MM.1S (cell line): ENCODE measurements at regions not wholly inside any gene's neighbourhood (a gene's known extent, or its start where the extent isn't known, plus 50 kb on each side); places are given as distances from the start of the nearest gene placed in this dataset.

ENCODE experiments used
- DNase-seq: peaks from one replicate; pipeline ENCODE4 v3.0.0-alpha.2; 2015
- H2AFZ ChIP-seq: fragments of 300-600 bp; sonication (generic); 2 replicates; pipeline ENCODE4 v1.6.0; 2016; ENCODE audit warnings: antibody characterized with exemption, low read length
- H3F3A ChIP-seq: fragments of 300-600 bp; sonication (generic); 2 replicates; pipeline ENCODE4 v1.6.1; 2016; ENCODE audit warnings: mild to moderate bottlenecking, antibody characterized with exemption, low read length, moderate library complexity, mixed read lengths; ENCODE audit not compliant: insufficient read depth
- H3K27ac ChIP-seq: fragments of 300-600 bp; sonication (generic); 2 replicates; pipeline ENCODE4 v1.5.1; 2016; ENCODE audit warnings: mild to moderate bottlenecking, low read length
- H3K27me3 ChIP-seq: fragments of 300-600 bp; sonication (generic); replicated peaks from 2 replicates; pipeline ENCODE4 v1.6.0; 2016; ENCODE audit warnings: low read length; ENCODE audit not compliant: insufficient read depth
- H3K36me3 ChIP-seq: fragments of 300-600 bp; sonication (generic); replicated peaks from 2 replicates; pipeline ENCODE4 v1.6.1; 2016; ENCODE audit warnings: mild to moderate bottlenecking, low read length, mixed read lengths; ENCODE audit not compliant: insufficient read depth
- H3K4me1 ChIP-seq: fragments of 300-600 bp; sonication (generic); 2 replicates; pipeline ENCODE4 v1.6.1; 2016; ENCODE audit warnings: low read length, mixed read lengths
- H3K4me2 ChIP-seq: fragments of 300-600 bp; sonication (generic); 2 replicates; pipeline ENCODE4 v1.6.0; 2016; ENCODE audit warnings: low read depth, low read length
- H3K4me3 ChIP-seq: fragments of 300-600 bp; sonication (generic); 2 replicates; pipeline ENCODE4 v1.5.1; 2016; ENCODE audit warnings: low read length, mixed read lengths
- H3K79me2 ChIP-seq: fragments of 300-600 bp; sonication (generic); 2 replicates; pipeline ENCODE4 v1.6.1; 2016; ENCODE audit warnings: mixed run types, low read length, mixed read lengths
- H3K9ac ChIP-seq: fragments of 300-600 bp; sonication (generic); 2 replicates; pipeline ENCODE4 v1.6.1; 2016; ENCODE audit warnings: low read length, mixed read lengths
- H3K9me2 ChIP-seq: fragments of 300-600 bp; sonication (generic); replicated peaks from 2 replicates; pipeline ENCODE4 v1.6.1; 2016; ENCODE audit warnings: mild to moderate bottlenecking, low read length, mixed read lengths; ENCODE audit not compliant: insufficient read depth
- H3K9me3 ChIP-seq: fragments of 300-600 bp; sonication (generic); replicated peaks from 2 replicates; pipeline ENCODE4 v1.6.1; 2016; ENCODE audit warnings: mild to moderate bottlenecking, low read length, mixed read lengths; ENCODE audit not compliant: insufficient read depth
- H4K20me1 ChIP-seq: fragments of 300-600 bp; sonication (generic); 2 replicates; pipeline ENCODE4 v1.6.1; 2016; ENCODE audit warnings: mild to moderate bottlenecking, low read length, moderate library complexity, mixed read lengths; ENCODE audit not compliant: insufficient read depth
- CTCF ChIP-seq: fragments of 300-600 bp; sonication (generic); IDR thresholded peaks from 2 replicates; pipeline ENCODE4 v1.5.1; 2016; ENCODE audit warnings: antibody characterized with exemption, low read length, mixed read lengths
- EZH2 ChIP-seq: fragments of 300-600 bp; sonication (generic); optimal IDR thresholded peaks from 2 replicates; pipeline ENCODE3; 2017; ENCODE audit warnings: low read depth, mild to moderate bottlenecking, antibody characterized with exemption, low read length, mixed read lengths
- EZH2phosphoT487 ChIP-seq: fragments of 300-600 bp; sonication (generic); IDR thresholded peaks from 2 replicates; pipeline ENCODE4 v1.6.1; 2018; ENCODE audit warnings: antibody characterized with exemption, low read length

GRCh38 chr18:43720041-43720440 is 442.8 kb upstream of the SYT4 start:
- no peaks in the 10 kb centered on the region for H4K20me1 ChIP-seq
- H3K9me3 ChIP-seq, result no peaks in the 10 kb centered on the region
- DNase-seq, result no peak
- H3K4me1 ChIP-seq, result no peaks in the 10 kb centered on the region
- no peak overlapping the region for H3K27ac ChIP-seq
- H3K27me3 ChIP-seq, result no peaks in the 10 kb centered on the region
- no peak overlapping the region for H3K9ac ChIP-seq
- H3K9me2 ChIP-seq, result no peaks in the 10 kb centered on the region
- H3K36me3 ChIP-seq, result no peaks in the 10 kb centered on the region
- TF ChIP-seq CTCF, result no peak
- no peak for TF ChIP-seq EZH2phosphoT487
- no peak for TF ChIP-seq EZH2
- H3K79me2 ChIP-seq, result no peaks in the 10 kb centered on the region
- H3K4me2 ChIP-seq, result no peak overlapping the region
- H3K4me3 ChIP-seq, result no peak overlapping the region
- no peak overlapping the region for H2AFZ ChIP-seq
- H3F3A ChIP-seq, result no peaks in the 10 kb centered on the region

- H3K9ac ChIP-seq, result no peak overlapping the region
- TF ChIP-seq CTCF, result no peak
- no peak for TF ChIP-seq EZH2phosphoT487
- TF ChIP-seq EZH2, result no peak
- H2AFZ ChIP-seq, result no peak overlapping the region
- H3F3A ChIP-seq, result no peaks in the 10 kb centered on the region
- H3K4me3 ChIP-seq, result no peak overlapping the region
- H3K27me3 ChIP-seq, result no peaks in the 10 kb centered on the region
- no peaks in the 10 kb centered on the region for H3K9me3 ChIP-seq
- DNase-seq, result no peak
- no peaks in the 10 kb centered on the region for H4K20me1 ChIP-seq
- no peaks in the 10 kb centered on the region for H3K9me2 ChIP-seq
- H3K36me3 ChIP-seq, result no peaks in the 10 kb centered on the region
- H3K4me2 ChIP-seq, result no peak overlapping the region
- no peak overlapping the region for H3K27ac ChIP-seq
- no peaks in the 10 kb centered on the region for H3K4me1 ChIP-seq
- H3K79me2 ChIP-seq, result no peaks in the 10 kb centered on the region
These were observed 458.3 kb upstream of the SYT4 start for GRCh38 chr18:43735570-43735969.

- H3K79me2 ChIP-seq, result no peaks in the 10 kb centered on the region
- no peak overlapping the region for H3K9ac ChIP-seq
- H3K4me3 ChIP-seq, result no peak overlapping the region
- no peaks in the 10 kb centered on the region for H3K9me3 ChIP-seq
- H3F3A ChIP-seq, result no peaks in the 10 kb centered on the region
- no peak overlapping the region for H3K4me2 ChIP-seq
- no peaks in the 10 kb centered on the region for H3K9me2 ChIP-seq
- no peaks in the 10 kb centered on the region for H3K27me3 ChIP-seq
- DNase-seq, result no peak
- no peaks in the 10 kb centered on the region for H4K20me1 ChIP-seq
- TF ChIP-seq EZH2 (no peak), CTCF (no peak), EZH2phosphoT487 (no peak)
- no peaks in the 10 kb centered on the region for H3K4me1 ChIP-seq
- H2AFZ ChIP-seq, result no peak overlapping the region
- H3K36me3 ChIP-seq, result no peaks in the 10 kb centered on the region
- H3K27ac ChIP-seq, result no peak overlapping the region
These were observed 467.9 kb upstream of the SYT4 start for GRCh38 chr18:43744960-43745745.
